ENCODE measurements at regions not wholly inside any gene's neighbourhood (a gene's known extent, or its start where the extent isn't known, plus 50 kb on each side); places are given as distances from the start of the nearest gene placed in this dataset.

DNA sequence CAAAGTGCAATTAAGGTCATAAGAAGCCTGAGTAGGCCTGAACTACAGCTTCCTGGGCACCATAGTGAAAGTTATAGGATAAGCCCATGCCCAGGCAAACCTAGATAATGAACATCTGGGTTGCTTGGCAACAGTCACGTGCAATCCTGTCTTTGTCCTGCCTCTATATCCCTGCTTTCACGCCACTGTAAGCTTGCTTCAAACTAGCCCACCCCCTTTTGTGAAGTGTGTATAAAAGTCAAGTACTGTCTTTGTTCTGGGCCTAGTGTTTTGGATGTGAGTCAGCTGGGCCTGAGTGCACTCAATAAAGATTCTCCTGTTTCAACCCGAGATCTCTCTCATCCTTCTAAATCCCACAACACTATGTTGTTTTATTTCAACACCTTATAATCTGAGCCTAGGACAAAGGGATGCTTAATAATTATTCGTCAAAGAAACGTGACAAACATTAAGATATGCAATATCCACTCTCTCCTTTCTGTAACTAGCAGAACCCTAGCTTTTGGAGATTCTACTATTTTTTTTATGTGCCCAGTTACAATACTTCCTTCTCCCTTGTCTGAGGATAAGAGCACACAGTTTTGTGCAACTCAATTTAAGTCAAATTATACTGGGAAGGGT lies 927.8 kb downstream of the SUCLG1 start:
- no peak for DNase-seq (ENCODE audit: low spot score)
- H3K4me3 ChIP-seq = no peak overlapping the region
- H3K27ac ChIP-seq = no peak overlapping the region
- TF ChIP-seq CTCF (IDR thresholded peaks at IDR 0.05) = no peak

- no peak for TF ChIP-seq CTCF (IDR thresholded peaks at IDR 0.05)
- no peak for DNase-seq (ENCODE audit: low spot score)
- H3K27ac ChIP-seq = no peak overlapping the region
- H3K4me3 ChIP-seq = no peak overlapping the region
Observed at GRCh38 chr2:83528767-83529166, 930.3 kb downstream of the SUCLG1 start.

- no peak overlapping the region for H3K4me3 ChIP-seq
- no peak for TF ChIP-seq CTCF (IDR thresholded peaks at IDR 0.05)
- H3K27ac ChIP-seq = no peak overlapping the region
- no peak for DNase-seq (ENCODE audit: low spot score)
Observed at GRCh38 chr2:83522891-83523493, 936.1 kb downstream of the SUCLG1 start.

DNA sequence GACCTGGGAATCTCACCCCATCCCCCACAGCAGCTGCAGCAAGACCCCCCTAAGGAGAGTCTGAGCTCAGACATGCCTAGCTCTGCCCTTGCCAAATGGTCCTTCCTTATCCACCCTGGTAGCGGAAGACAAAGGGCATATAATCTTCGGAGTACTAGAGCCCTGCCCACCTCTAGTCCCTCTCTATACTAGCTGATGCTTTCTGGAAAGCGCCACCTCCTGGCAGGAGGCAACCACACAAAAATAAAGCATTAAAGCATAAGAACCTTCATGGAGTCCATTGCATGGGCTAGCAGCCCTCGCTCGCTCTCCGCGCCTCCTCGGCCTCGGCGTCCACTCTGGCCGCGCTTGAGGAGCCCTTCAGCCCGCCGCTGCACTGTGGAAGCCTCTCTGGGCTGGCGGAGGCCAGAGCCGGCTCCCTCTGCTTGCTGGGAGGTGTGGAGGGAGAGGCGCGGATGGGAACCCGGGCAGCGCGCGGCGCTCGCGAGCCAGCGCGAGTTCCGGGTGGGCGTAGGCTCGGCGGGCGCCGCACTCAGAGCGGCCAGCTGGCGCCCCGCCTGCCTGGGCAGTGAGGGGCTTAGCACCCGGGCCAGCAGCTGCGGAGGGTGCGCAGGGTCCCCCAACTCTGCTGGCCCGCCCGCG lies 941.2 kb downstream of the SUCLG1 start:
- no peak overlapping the region for H3K27ac ChIP-seq
- DNase-seq (ENCODE audit: low spot score) = no peak
- H3K4me3 ChIP-seq = no peak overlapping the region
- TF ChIP-seq CTCF (IDR thresholded peaks at IDR 0.05) = no peak

DNA sequence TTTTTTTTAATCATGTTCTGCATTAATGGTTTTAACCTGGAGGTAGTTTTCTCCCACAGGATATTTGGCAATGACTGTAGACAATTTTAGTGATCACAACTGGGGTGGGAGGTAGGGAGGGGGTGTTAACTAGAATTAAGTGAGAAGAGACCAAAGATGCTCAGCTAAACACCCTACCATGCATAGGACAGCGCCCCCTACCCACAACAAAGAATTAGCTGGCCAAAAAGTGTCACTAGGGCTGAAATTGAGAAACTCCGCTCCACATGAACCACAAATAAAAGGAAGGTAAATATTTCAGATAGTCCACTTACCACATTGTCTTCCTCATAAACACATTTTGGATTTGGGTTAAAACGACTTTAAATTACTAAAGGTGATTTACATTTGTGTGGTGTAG lies 942.6 kb downstream of the SUCLG1 start:
- no peak for TF ChIP-seq CTCF (IDR thresholded peaks at IDR 0.05)
- no peak overlapping the region for H3K27ac ChIP-seq
- DNase-seq (ENCODE audit: low spot score) = no peak
- no peak overlapping the region for H3K4me3 ChIP-seq

- no peak overlapping the region for H3K27ac ChIP-seq
- no peak for TF ChIP-seq CTCF (IDR thresholded peaks at IDR 0.05)
- DNase-seq (ENCODE audit: low spot score) = no peak
- no peak overlapping the region for H3K4me3 ChIP-seq
Observed at GRCh38 chr2:83487451-83487850, 971.6 kb downstream of the SUCLG1 start.

- Histone ChIP-seq H3K27ac (no peak overlapping the region), H3K4me3 (no peak overlapping the region)
- no peak for DNase-seq (ENCODE audit: low spot score)
- no peak for TF ChIP-seq CTCF (IDR thresholded peaks at IDR 0.05)
Observed at GRCh38 chr2:83481436-83481835, 977.6 kb downstream of the SUCLG1 start.

Measured in coronary artery (tissue), 2 donors.